Immature natural killer cell (primary cell): ENCODE measurements at regions not wholly inside any gene's neighbourhood (a gene's known extent, or its start where the extent isn't known, plus 50 kb on each side); places are given as distances from the start of the nearest gene placed in this dataset.

Experiments
- DNase-seq, 3 donors: peaks; one replicate each; pipeline ENCODE4 v3.0.0; 2022; ENCODE audit warnings: mixed read lengths in 1 of 3
- H3K27ac Mint-ChIP-seq, 6 donors: one replicate each; pipeline ENCODE4 v1.8.0; 2020; ENCODE audit warnings: mixed read lengths in 6 of 6, mild to moderate bottlenecking in 5 of 6, inconsistent platforms in 4 of 6, moderate library complexity in 3 of 6
- H3K27me3 Mint-ChIP-seq, 3 donors: one replicate each; pipeline ENCODE4 v1.8.0; 2020 to 2021; ENCODE audit warnings: low read depth in 3 of 3, mild to moderate bottlenecking in 3 of 3, mixed read lengths in 3 of 3, moderate library complexity in 3 of 3, inconsistent platforms in 1 of 3
- H3K36me3 Mint-ChIP-seq, 3 donors: one replicate each; pipeline ENCODE4 v1.8.0; 2020; ENCODE audit warnings: mixed read lengths in 3 of 3, inconsistent platforms in 2 of 3, mild to moderate bottlenecking in 2 of 3
- H3K4me1 Mint-ChIP-seq, 2 donors: one replicate each; pipeline ENCODE4 v1.8.0; 2020; ENCODE audit warnings: inconsistent platforms in 2 of 2, mild to moderate bottlenecking in 2 of 2, mixed read lengths in 2 of 2, moderate library complexity in 1 of 2
- H3K4me3 Mint-ChIP-seq, 5 donors: one replicate each; pipeline ENCODE4 v1.8.0; 2020; ENCODE audit warnings: mild to moderate bottlenecking in 5 of 5, mixed read lengths in 5 of 5, inconsistent platforms in 3 of 5, moderate library complexity in 3 of 5
- H3K9me3 Mint-ChIP-seq, 6 donors: one replicate each; pipeline ENCODE4 v1.8.0; 2020; ENCODE audit warnings: mild to moderate bottlenecking in 6 of 6, mixed read lengths in 6 of 6, inconsistent platforms in 4 of 6, moderate library complexity in 3 of 6

- DNase-seq, result no peak
- Mint-ChIP-seq H3K4me3 (no peak overlapping the region), H3K9me3 (peaks cover 0 to 2% (median 0%) of the 10 kb centered on the region in 6 donors), H3K4me1 (no peaks in the 10 kb centered on the region), H3K27me3 (no peaks in the 10 kb centered on the region), H3K36me3 (no peaks in the 10 kb centered on the region), H3K27ac (no peak overlapping the region)
These were observed 704.2 kb upstream of the CITED2 start for GRCh38 chr6:140078561-140079125.

- no peaks in the 10 kb centered on the region for H3K36me3 Mint-ChIP-seq
- peaks cover 0 to 2% (median 0%) of the 10 kb centered on the region in 6 donors for H3K9me3 Mint-ChIP-seq
- H3K4me3 Mint-ChIP-seq, result no peak overlapping the region
- H3K27me3 Mint-ChIP-seq, result no peaks in the 10 kb centered on the region
- H3K27ac Mint-ChIP-seq, result no peak overlapping the region
- H3K4me1 Mint-ChIP-seq, result no peaks in the 10 kb centered on the region
- no peak for DNase-seq
These were observed 703.5 kb upstream of the CITED2 start for GRCh38 chr6:140077827-140078560.

GRCh38 chr6:140076105-140076504, 701.7 kb upstream of the CITED2 start:
- H3K4me1 Mint-ChIP-seq, result no peaks in the 10 kb centered on the region

DNA sequence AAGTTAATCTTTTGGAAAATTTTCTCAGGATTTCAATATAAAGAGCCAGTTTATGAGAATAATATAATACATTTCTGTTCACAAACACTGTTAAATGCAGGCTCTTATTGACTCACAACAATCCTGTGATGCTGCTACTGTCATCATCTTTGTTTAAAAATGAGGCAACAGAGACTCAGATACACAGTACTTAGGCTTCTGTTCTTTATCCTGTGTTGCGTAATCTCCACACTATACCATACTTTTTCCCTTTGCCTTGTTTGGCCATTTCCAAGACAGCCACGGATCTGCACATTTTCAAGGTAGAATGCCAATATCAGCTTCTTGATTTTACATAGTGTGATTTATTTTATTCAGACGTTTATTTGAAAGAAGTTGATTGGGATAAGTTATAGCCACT, 699.0 kb upstream of the CITED2 start:
- no peak for DNase-seq
- Mint-ChIP-seq H3K4me3 (no peak overlapping the region), H3K9me3 (no peaks in the 10 kb centered on the region), H3K27ac (no peak overlapping the region), H3K4me1 (no peaks in the 10 kb centered on the region), H3K36me3 (no peaks in the 10 kb centered on the region), H3K27me3 (peaks cover 0 to 3% (median 0%) of the 10 kb centered on the region in 3 donors)

More at GRCh38 chr6:140076105-140076504, 701.7 kb upstream of the CITED2 start:
- no peaks in the 10 kb centered on the region for H3K27me3 Mint-ChIP-seq
- DNase-seq, result no peak
- H3K36me3 Mint-ChIP-seq, result no peaks in the 10 kb centered on the region
- no peak overlapping the region for H3K27ac Mint-ChIP-seq
- H3K4me3 Mint-ChIP-seq, result no peak overlapping the region
- H3K9me3 Mint-ChIP-seq, result no peaks in the 10 kb centered on the region

GRCh38 chr6:140071601-140072062, 697.2 kb upstream of the CITED2 start:
- peaks cover 0 to 3% (median 0%) of the 10 kb centered on the region in 3 donors for H3K27me3 Mint-ChIP-seq
- H3K9me3 Mint-ChIP-seq, result no peaks in the 10 kb centered on the region
- no peak overlapping the region for H3K4me3 Mint-ChIP-seq
- no peak overlapping the region for H3K27ac Mint-ChIP-seq
- H3K36me3 Mint-ChIP-seq, result no peaks in the 10 kb centered on the region
- no peak for DNase-seq
- no peaks in the 10 kb centered on the region for H3K4me1 Mint-ChIP-seq

- Mint-ChIP-seq H3K9me3 (no peaks in the 10 kb centered on the region), H3K4me3 (no peak overlapping the region), H3K27me3 (peaks cover 0 to 3% (median 0%) of the 10 kb centered on the region in 3 donors), H3K36me3 (no peaks in the 10 kb centered on the region), H3K4me1 (no peaks in the 10 kb centered on the region), H3K27ac (no peak overlapping the region)
- no peak for DNase-seq
These were observed 696.5 kb upstream of the CITED2 start for GRCh38 chr6:140070846-140071473.

GRCh38 chr6:140069576-140069975, 695.1 kb upstream of the CITED2 start:
- no peaks in the 10 kb centered on the region for H3K36me3 Mint-ChIP-seq

DNA sequence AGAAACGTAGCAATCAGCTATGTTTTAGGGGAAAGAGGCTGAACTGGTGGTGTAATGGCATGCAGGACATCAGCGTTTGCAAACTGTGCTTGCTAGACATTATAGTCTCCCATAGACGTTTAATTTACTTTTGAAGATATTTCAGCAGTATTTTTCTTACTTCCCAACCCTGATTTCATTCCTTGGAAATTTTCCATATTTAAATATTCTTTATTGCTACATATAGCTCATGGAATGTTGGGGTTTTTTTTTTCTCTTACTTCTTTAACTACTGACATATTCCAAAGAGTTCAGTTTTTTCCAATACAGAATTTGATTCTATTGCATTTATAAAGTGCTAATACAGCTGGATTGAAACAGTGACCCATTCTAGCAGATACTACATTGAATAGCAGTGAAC, 694.4 kb upstream of the CITED2 start:
- no peak for DNase-seq
- no peaks in the 10 kb centered on the region for H3K4me1 Mint-ChIP-seq
- H3K36me3 Mint-ChIP-seq, result no peaks in the 10 kb centered on the region
- peaks cover 0 to 5% (median 0%) of the 10 kb centered on the region in 3 donors for H3K27me3 Mint-ChIP-seq
- H3K9me3 Mint-ChIP-seq, result no peaks in the 10 kb centered on the region
- H3K27ac Mint-ChIP-seq, result no peak overlapping the region
- no peak overlapping the region for H3K4me3 Mint-ChIP-seq

More at GRCh38 chr6:140069576-140069975, 695.1 kb upstream of the CITED2 start:
- Mint-ChIP-seq H3K27ac (no peak overlapping the region), H3K9me3 (no peaks in the 10 kb centered on the region), H3K4me3 (no peak overlapping the region), H3K27me3 (peaks cover 0 to 5% (median 0%) of the 10 kb centered on the region in 3 donors), H3K4me1 (no peaks in the 10 kb centered on the region)
- DNase-seq, result no peak

GRCh38 chr6:140064366-140064765, 689.9 kb upstream of the CITED2 start:
- no peaks in the 10 kb centered on the region for H3K4me1 Mint-ChIP-seq
- H3K9me3 Mint-ChIP-seq, result peaks cover 0 to 2% (median 0%) of the 10 kb centered on the region in 6 donors
- H3K27ac Mint-ChIP-seq, result no peak overlapping the region
- no peaks in the 10 kb centered on the region for H3K36me3 Mint-ChIP-seq
- DNase-seq, result no peak
- no peak overlapping the region for H3K4me3 Mint-ChIP-seq
- peaks cover 0 to 7% (median 0%) of the 10 kb centered on the region in 3 donors for H3K27me3 Mint-ChIP-seq

GRCh38 chr6:140063021-140063399, 688.6 kb upstream of the CITED2 start:
- H3K27ac Mint-ChIP-seq, result no peak overlapping the region
- no peak for DNase-seq
- H3K27me3 Mint-ChIP-seq, result peaks cover 0 to 5% (median 0%) of the 10 kb centered on the region in 3 donors
- H3K4me3 Mint-ChIP-seq, result no peak overlapping the region
- no peaks in the 10 kb centered on the region for H3K4me1 Mint-ChIP-seq
- H3K36me3 Mint-ChIP-seq, result no peaks in the 10 kb centered on the region
- peaks cover 0 to 2% (median 0%) of the 10 kb centered on the region in 6 donors for H3K9me3 Mint-ChIP-seq

DNA sequence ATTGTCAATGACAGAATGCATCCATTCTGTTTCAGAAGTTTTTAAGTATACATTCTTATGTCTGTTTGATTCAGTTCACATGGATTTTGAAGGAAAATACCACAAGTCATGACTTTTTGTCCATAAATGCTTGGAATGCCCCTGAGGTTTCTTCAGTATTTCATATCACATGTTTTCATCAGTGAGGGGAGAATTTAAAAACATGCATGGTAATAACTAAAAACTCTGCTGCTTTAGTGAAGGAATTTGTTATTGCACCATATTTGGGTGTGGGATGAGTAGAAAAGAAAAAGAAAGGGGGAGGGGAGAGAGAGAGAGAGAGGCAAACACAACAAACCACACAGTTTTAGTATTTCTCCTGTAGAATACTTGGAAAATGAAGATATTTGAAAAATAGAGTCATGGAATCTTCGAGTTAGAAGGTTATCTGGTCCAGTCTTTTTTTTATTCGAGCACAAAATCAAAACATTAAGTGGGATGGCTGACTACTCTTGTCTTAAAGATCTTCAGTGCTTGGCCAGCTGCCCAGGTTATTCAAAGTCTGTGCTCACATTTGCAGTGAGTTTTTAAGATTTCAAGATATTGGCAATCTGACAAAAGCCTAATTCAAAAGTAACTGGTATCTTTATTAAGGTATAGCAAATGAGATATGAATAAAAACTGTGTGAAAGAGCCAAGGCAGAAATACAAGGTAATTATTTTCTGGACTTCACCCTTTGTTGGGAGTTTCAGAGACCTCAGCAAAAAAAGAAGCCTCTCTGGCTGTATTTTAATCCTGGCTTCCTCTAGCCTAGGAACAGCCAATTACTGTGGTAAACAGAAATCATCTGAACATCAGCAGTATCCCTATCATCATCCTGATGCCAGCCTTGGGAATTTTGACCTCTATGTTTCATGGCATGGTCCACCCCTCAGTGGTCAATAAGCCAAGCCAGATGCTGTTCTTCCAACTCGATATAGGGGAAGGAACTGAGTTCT, 687.9 kb upstream of the CITED2 start:
- Mint-ChIP-seq H3K36me3 (no peaks in the 10 kb centered on the region), H3K27me3 (peaks cover 0 to 5% (median 0%) of the 10 kb centered on the region in 3 donors), H3K4me1 (no peaks in the 10 kb centered on the region), H3K9me3 (peaks cover 0 to 2% (median 0%) of the 10 kb centered on the region in 6 donors), H3K27ac (no peak overlapping the region), H3K4me3 (no peak overlapping the region)
- DNase-seq, result no peak

DNA sequence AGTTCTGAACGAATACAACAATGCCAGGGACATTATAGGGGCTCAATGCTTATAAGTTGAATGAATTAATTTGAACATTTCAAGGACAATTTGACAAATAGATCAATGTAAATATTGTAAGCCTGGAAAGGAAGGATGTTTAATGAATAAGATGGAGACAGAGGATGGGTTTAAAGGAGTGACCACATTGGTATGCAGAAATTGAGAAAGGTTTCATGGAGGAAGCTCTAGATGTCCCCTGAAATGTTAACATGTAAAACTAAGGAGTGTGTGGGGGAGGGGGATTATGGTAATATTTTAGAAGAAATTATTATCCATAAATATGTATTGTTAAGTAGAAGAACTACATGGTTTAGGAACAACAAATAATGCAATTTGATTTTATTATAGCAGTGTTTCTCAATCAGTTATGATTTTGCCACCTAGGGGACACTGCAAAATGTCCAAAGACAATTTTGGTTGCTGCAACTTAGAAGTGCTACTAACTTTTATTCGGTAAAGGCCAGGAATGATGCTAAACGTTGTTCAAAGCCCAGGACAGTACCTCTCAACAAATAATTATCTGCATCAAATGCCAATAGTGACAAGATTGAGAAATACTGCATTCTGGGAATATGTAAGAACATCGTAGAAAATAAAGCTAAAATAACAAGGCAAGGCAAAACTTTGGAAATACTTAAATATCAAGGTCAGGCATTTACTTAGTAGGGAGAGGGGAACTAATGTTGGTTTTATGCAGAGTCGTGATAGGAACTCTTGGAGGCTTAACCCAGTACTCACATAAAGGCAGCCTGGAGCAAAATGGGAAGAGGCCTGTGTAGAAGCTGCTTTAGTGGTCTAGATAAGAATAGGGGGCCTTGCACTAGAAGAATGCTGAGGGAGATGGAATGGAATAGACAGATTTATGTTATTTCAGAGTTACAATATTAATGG, 686.9 kb upstream of the CITED2 start:
- Mint-ChIP-seq H3K4me3 (no peak overlapping the region), H3K27ac (no peak overlapping the region), H3K36me3 (no peaks in the 10 kb centered on the region), H3K9me3 (peaks cover 0 to 2% (median 0%) of the 10 kb centered on the region in 6 donors), H3K27me3 (peaks cover 0 to 12% (median 0%) of the 10 kb centered on the region in 3 donors), H3K4me1 (no peaks in the 10 kb centered on the region)
- DNase-seq, result no peak
